HCT116 (cell line): ENCODE measurements at regions not wholly inside any gene's neighbourhood (a gene's known extent, or its start where the extent isn't known, plus 50 kb on each side); places are given as distances from the start of the nearest gene placed in this dataset.
"Not testable (repeated sequence)": the region's sequence is repeated elsewhere in the genome, so short reads cannot be mapped to it uniquely, and the experiment has no call there.

Experiments
- ATF3 ChIP-seq: IDR thresholded peaks from 2 replicates; pipeline ENCODE4 v1.6.1; 2012
- CEBPB ChIP-seq: IDR thresholded peaks from 2 replicates; pipeline ENCODE4 v1.6.1; 2012; ENCODE audit warnings: low read depth
- CTCF ChIP-seq, 3 experiments: fragments of 200-600 bp in 1 of 3; sonication (generic) in 1 of 3; IDR thresholded peaks in 2 of 3; conservative IDR thresholded peaks in 1 of 3; 2 replicates each; pipeline ENCODE4 v1.5.1; 2012 to 2017; ENCODE audit warnings: low read depth in 2 of 3, low read length in 2 of 3, antibody characterized with exemption in 1 of 3, borderline replicate concordance in 1 of 3, control low read depth in 1 of 3, mild to moderate bottlenecking in 1 of 3, mixed read lengths in 1 of 3, mixed run types in 1 of 3, moderate library complexity in 1 of 3; ENCODE audit not compliant: insufficient read depth in 1 of 3
- EZH2 ChIP-seq: fragments of 200-600 bp; sonication (generic); IDR thresholded peaks from 2 replicates; pipeline ENCODE4 v1.6.1; 2017; ENCODE audit warnings: antibody characterized with exemption, mixed run types
- MAX ChIP-seq: IDR thresholded peaks from 2 replicates; pipeline ENCODE4 v1.6.1; 2012
- POLR2A ChIP-seq: IDR thresholded peaks from 2 replicates; pipeline ENCODE4 v1.7.0; 2011; ENCODE audit warnings: borderline replicate concordance; ENCODE audit not compliant: insufficient read depth, insufficient read length; ENCODE audit errors: extremely low read depth
- POLR2AphosphoS5 ChIP-seq: IDR thresholded peaks from 2 replicates; pipeline ENCODE4 v1.6.1; 2011; ENCODE audit warnings: mild to moderate bottlenecking, low read depth, low read length, moderate library complexity
- RAD21 ChIP-seq: IDR thresholded peaks from 2 replicates; pipeline ENCODE4 v1.6.1; 2012; ENCODE audit warnings: low read depth, mild to moderate bottlenecking
- SIN3A ChIP-seq: IDR thresholded peaks from 2 replicates; pipeline ENCODE4 v1.6.1; 2012; ENCODE audit warnings: low read depth
- SP1 ChIP-seq: IDR thresholded peaks from 2 replicates; pipeline ENCODE4 v1.6.1; 2012; ENCODE audit warnings: low read depth
- SRF ChIP-seq: IDR thresholded peaks from 2 replicates; pipeline ENCODE4 v1.6.1; 2012; ENCODE audit warnings: low read depth
- YY1 ChIP-seq: IDR thresholded peaks from 2 replicates; pipeline ENCODE4 v1.6.1; 2011; ENCODE audit warnings: low read length, low read depth, moderate library complexity, mild to moderate bottlenecking; ENCODE audit not compliant: insufficient replicate concordance; ENCODE audit errors: extremely low read depth
- ZBTB33 ChIP-seq: IDR thresholded peaks from 2 replicates; pipeline ENCODE4 v1.6.1; 2011; ENCODE audit warnings: mild to moderate bottlenecking, low read length, moderate library complexity; ENCODE audit not compliant: insufficient replicate concordance; ENCODE audit errors: extremely low read depth

GRCh38 chr5:116945613-116946382 is 371.2 kb upstream of the SEMA6A start:
- TF ChIP-seq EZH2; MAX; CEBPB; CTCF (IDR thresholded peaks at IDR 0.05 in 2 of 3, conservative IDR thresholded peaks at IDR 0.05 in 1 of 3; ENCODE audit: borderline replicate concordance in 1 of 3, insufficient read depth in 1 of 3, low read depth in 2 of 3, low read length in 2 of 3); SP1; RAD21; SRF; YY1; POLR2A; ZBTB33; POLR2AphosphoS5; SIN3A; ATF3: not testable (repeated sequence)
